OCI-LY7 (cell line): ENCODE measurements at regions not wholly inside any gene's neighbourhood (a gene's known extent, or its start where the extent isn't known, plus 50 kb on each side); places are given as distances from the start of the nearest gene placed in this dataset.

ENCODE experiments used
- BruUV-seq: library from RNA; stranded (reverse); fragments of 400-500 nt; replicated peaks from 2 replicates; lab custom pipeline; 2021; lab: Mats Ljungman, UMichigan
- CTCF ChIA-PET: fragments of 300-600 bp; sonication (Branson Sonifier 250); formaldehyde crosslinking; loops from one replicate; lab custom pipeline; 2022; ENCODE audit warnings: antibody characterized with exemption; ENCODE audit not compliant: unreplicated experiment; lab: Charles Lee
- POLR2A ChIA-PET: fragments of 300-600 bp; sonication (Branson Sonifier 250); formaldehyde crosslinking; loops from one replicate; lab custom pipeline; 2022; ENCODE audit warnings: antibody characterized with exemption; lab: Charles Lee
- DNase-seq: peaks from one replicate; pipeline ENCODE4 v3.0.0-alpha.2; 2015; ENCODE audit warnings: low spot score
- H2AFZ ChIP-seq: fragments of 200-600 bp; sonication (generic), shearing (Covaris generic); 2 replicates; pipeline ENCODE4 v1.6.1; 2014; ENCODE audit warnings: mild to moderate bottlenecking, antibody characterized with exemption, low read length, moderate library complexity
- H3K27ac ChIP-seq: fragments of 200-600 bp; sonication (generic); 2 replicates; pipeline ENCODE4 v1.5.1; 2014; ENCODE audit warnings: mixed run types, low read depth, mild to moderate bottlenecking, moderate library complexity, low read length, inconsistent platforms; ENCODE audit not compliant: poor library complexity, severe bottlenecking
- H3K36me3 ChIP-seq: fragments of 200-600 bp; sonication (generic); 2 replicates; pipeline ENCODE4 v1.6.1; 2014; ENCODE audit warnings: mild to moderate bottlenecking, antibody characterized with exemption, low read length, moderate library complexity, mixed read lengths; ENCODE audit not compliant: insufficient read depth
- H3K4me1 ChIP-seq: fragments of 200-600 bp; sonication (generic); 2 replicates; pipeline ENCODE4 v1.5.1; 2014; ENCODE audit warnings: mild to moderate bottlenecking, low read length; ENCODE audit not compliant: insufficient read depth, poor library complexity, severe bottlenecking
- H3K4me2 ChIP-seq: fragments of 200-600 bp; sonication (generic); 2 replicates; pipeline ENCODE4 v1.6.1; 2014; ENCODE audit warnings: mild to moderate bottlenecking, low read length
- H3K4me3 ChIP-seq: fragments of 200-600 bp; sonication (generic); 2 replicates; pipeline ENCODE4 v1.5.1; 2014; ENCODE audit warnings: mild to moderate bottlenecking, low read depth, low read length; ENCODE audit not compliant: poor library complexity, severe bottlenecking
- H3K79me2 ChIP-seq: fragments of 200-600 bp; sonication (generic); 2 replicates; pipeline ENCODE4 v1.6.1; 2016; ENCODE audit warnings: low read depth, mild to moderate bottlenecking, low read length, moderate library complexity, mixed read lengths; ENCODE audit not compliant: insufficient read depth
- H3K9me2 ChIP-seq: fragments of 200-600 bp; sonication (generic); 2 replicates; pipeline ENCODE4 v1.6.1; 2016; ENCODE audit warnings: mild to moderate bottlenecking, low read length, mixed read lengths; ENCODE audit not compliant: insufficient read depth
- H3K9me3 ChIP-seq: fragments of 200-600 bp; sonication (generic); 2 replicates; pipeline ENCODE4 v1.6.1; 2014; ENCODE audit warnings: mild to moderate bottlenecking, mixed run types, low read length, mixed read lengths
- H4K20me1 ChIP-seq: fragments of 200-600 bp; sonication (generic); 2 replicates; pipeline ENCODE4 v1.6.1; 2014; ENCODE audit warnings: mild to moderate bottlenecking, antibody characterized with exemption, low read length, moderate library complexity, mixed read lengths; ENCODE audit not compliant: insufficient read depth
- CTCF ChIP-seq: fragments of 200-600 bp; sonication (generic); conservative IDR thresholded peaks from 2 replicates; pipeline ENCODE4 v1.5.1; 2014; ENCODE audit warnings: mild to moderate bottlenecking, antibody characterized with exemption, low read length, moderate library complexity, mixed read lengths
- EZH2phosphoT487 ChIP-seq: fragments of 200-600 bp; sonication (generic); IDR thresholded peaks from 2 replicates; pipeline ENCODE4 v1.6.1; 2018; ENCODE audit warnings: low read depth, borderline replicate concordance, mild to moderate bottlenecking, mixed run types, antibody characterized with exemption, low read length, moderate library complexity, mixed read lengths
- intact Hi-C: fragments of 100-400 bp; cut with micrococcal nuclease; formaldehyde crosslinking; loops from one replicate; pipeline ENCODE4 v1.10.0; 2022; ENCODE audit not compliant: unreplicated experiment

DNA sequence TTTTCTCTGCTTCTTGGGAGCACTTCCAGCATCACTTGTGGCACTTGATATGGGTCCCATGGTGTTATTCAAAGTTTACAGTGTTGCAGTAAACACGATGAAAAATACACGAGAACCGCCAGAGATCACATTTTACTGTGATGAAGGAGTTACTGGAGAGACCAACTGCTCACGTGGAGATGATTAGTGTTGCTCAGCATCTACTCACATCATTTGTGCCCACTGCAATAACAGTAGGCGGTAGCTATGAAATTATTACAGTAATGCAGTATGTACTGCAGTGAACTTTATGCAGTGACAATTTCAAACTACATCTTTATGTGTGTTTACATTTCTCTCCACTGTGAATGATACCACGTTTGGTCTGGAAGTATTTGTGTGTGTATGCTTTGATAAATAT is 93.5 kb downstream of the SLC4A3 start:
- intact Hi-C loops, result no loop called here
- Histone ChIP-seq H3K4me3 (no peak overlapping the region), H3K27ac (no peak overlapping the region), H3K9me2 (no peaks in the 10 kb centered on the region), H3K4me2 (no peak overlapping the region), H3K4me1 (no peaks in the 10 kb centered on the region), H3K36me3 (no peaks in the 10 kb centered on the region), H3K9me3 (no peaks in the 10 kb centered on the region), H2AFZ (no peak overlapping the region), H4K20me1 (no peaks in the 10 kb centered on the region), H3K79me2 (no peaks in the 10 kb centered on the region)
- no TSS peak for BruUV-seq
- POLR2A ChIA-PET, result interaction anchor here (1.5 kb wide), 1 partner anchor 14 kb away, joined by 5 read pairs; no protein-coding TSS in a partner anchor
- CTCF ChIA-PET, result no interaction called here
- TF ChIP-seq EZH2phosphoT487 (no peak), CTCF (no peak)
- DNase-seq, result no peak

DNA sequence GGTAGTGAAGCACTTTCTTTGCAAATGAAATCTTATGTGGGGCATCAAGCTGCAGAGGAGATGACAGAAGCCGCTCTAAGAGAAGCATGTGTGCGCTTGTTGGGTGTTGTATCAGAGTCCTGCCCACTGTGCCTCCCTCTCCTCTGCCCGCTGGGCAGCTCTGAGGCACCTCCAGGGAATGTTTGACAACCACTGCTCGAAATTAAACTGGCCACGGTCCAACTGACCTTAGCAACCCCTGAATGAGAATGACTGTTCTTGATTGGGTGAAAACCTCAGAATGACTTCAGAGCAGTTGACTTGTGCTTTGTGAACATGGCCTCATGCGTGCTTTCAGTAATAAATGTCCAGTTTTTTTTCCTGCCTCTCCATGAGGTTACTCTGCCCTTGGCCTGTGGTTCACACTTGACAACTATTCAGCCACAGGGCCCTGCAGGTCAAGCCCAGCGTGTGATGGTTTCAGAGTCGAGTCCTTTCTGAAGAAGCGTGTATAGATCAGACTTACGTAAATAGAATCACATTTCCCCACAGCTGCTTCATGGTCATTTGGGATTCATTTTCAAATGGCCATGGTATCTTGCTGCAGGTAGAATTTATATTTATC is 94.9 kb downstream of the SLC4A3 start:
- Histone ChIP-seq H3K4me3 (no peak overlapping the region), H4K20me1 (no peaks in the 10 kb centered on the region), H3K9me2 (no peaks in the 10 kb centered on the region), H3K9me3 (no peaks in the 10 kb centered on the region), H2AFZ (no peak overlapping the region), H3K36me3 (no peaks in the 10 kb centered on the region), H3K4me2 (no peak overlapping the region), H3K79me2 (no peaks in the 10 kb centered on the region), H3K27ac (no peak overlapping the region), H3K4me1 (no peaks in the 10 kb centered on the region)
- no peak for TF ChIP-seq EZH2phosphoT487
- TF ChIP-seq CTCF, result no peak
- ChIA-PET CTCF (no interaction called here), POLR2A (no interaction called here)
- intact Hi-C loops, result no loop called here
- no TSS peak for BruUV-seq
- DNase-seq, result no peak

- intact Hi-C loops, result no loop called here
Observed at GRCh38 chr2:219723311-219723710, 95.9 kb downstream of the SLC4A3 start.

More at GRCh38 chr2:219723311-219723710, 95.9 kb downstream of the SLC4A3 start:
- Histone ChIP-seq H3K4me2 (no peak overlapping the region), H4K20me1 (no peaks in the 10 kb centered on the region), H3K27ac (no peak overlapping the region), H3K36me3 (no peaks in the 10 kb centered on the region), H3K4me1 (no peaks in the 10 kb centered on the region), H3K79me2 (no peaks in the 10 kb centered on the region), H2AFZ (no peak overlapping the region), H3K9me2 (no peaks in the 10 kb centered on the region), H3K4me3 (no peak overlapping the region), H3K9me3 (no peaks in the 10 kb centered on the region)
- TF ChIP-seq EZH2phosphoT487 (no peak), CTCF (no peak)
- CTCF ChIA-PET, result no interaction called here
- BruUV-seq, result no TSS peak
- no peak for DNase-seq
- POLR2A ChIA-PET, result no interaction called here
